ENCODE measurements at regions not wholly inside any gene's neighbourhood (a gene's known extent, or its start where the extent isn't known, plus 50 kb on each side); places are given as distances from the start of the nearest gene placed in this dataset.

DNA sequence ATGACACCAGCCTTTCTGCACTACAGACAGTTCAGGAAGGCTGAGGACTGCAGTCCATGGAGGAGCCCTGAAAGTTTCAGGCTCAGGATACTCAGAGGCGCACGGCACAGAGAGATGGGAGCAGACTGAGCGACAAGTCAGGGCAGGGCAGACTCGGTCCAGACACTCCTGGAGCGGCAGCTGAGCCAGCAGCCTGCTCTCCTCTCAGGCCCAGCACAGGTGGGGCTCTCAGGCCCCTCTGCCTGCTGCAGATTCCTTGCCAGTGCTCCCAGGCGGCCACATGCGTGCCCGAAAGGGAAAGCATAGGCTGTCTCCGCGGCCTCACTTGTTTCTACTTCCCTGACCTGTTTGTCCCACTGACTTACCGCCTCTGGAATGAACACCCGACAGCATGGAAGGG is 228.3 kb downstream of the IRX2 start:
- in situ Hi-C loops (cut with HindIII; ENCODE audit: low pct_unique_long_range_greater_than_20kb, low sequenced_read_pairs): no loop called here

DNA sequence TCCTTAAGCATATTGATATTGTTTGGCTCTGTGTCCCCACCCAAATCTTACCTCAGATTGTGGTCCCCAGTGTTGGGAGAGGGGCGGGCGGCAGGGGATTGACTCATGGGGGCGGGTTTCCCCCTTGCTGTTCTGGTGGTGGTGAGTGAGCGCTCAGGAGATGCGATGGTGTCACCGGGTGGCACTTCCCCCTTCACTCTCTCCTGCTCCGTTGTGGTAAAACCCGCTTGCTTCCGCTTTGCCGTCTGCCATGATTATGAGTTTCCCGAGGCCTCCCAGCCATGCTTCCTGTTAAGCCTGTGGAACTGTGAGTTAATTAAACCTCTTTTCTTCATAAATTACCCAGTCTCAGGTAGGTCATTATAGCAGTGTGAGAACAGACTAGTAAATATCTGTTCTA is 229.1 kb downstream of the IRX2 start:
- DNase-seq (ENCODE audit: low read depth): no peak
- in situ Hi-C loops (cut with HindIII; ENCODE audit: low pct_unique_long_range_greater_than_20kb, low sequenced_read_pairs): no loop called here

More for the DNA sequence above, 228.3 kb downstream of the IRX2 start:
- no peak for DNase-seq (ENCODE audit: low read depth)

- no peak for DNase-seq (ENCODE audit: low read depth)
These were observed 232.3 kb downstream of the IRX2 start for GRCh38 chr5:2519153-2519552.

GRCh38 chr5:2517451-2517850 is 234.0 kb downstream of the IRX2 start:
- in situ Hi-C loops (cut with HindIII; ENCODE audit: low pct_unique_long_range_greater_than_20kb, low sequenced_read_pairs): no loop called here
- DNase-seq (ENCODE audit: low read depth): no peak

More at GRCh38 chr5:2519153-2519552, 232.3 kb downstream of the IRX2 start:
- in situ Hi-C loops (cut with HindIII; ENCODE audit: low pct_unique_long_range_greater_than_20kb, low sequenced_read_pairs): no loop called here

DNA sequence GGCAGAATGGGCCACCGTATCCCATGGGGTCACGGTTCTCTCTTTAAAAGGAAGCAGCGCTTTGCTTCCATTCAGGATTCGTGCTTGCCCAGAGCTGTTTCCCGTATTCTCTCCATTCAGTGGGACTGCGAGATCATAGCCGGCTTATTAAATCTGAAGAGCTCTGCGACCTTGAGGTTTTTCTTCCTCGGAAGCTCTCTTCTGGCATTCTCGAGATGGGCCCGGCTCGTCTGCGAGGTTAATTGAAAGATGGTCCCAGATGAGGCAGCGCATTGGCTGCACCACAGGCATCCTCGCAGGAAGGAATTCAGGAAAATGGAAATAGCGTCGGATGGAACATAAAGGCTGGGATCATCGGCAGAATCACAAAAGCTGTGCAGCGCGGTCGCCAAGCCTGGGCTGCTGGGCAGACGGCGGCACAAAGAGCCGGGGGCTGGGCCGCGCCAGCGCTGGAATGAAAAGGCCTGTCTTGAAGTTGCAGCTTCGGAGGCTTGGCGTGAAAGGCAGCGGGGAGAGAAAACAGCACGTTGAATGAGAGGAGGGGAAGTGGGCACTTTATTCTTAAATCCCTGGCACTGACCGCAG is 236.2 kb downstream of the IRX2 start:
- in situ Hi-C loops (cut with HindIII; ENCODE audit: low pct_unique_long_range_greater_than_20kb, low sequenced_read_pairs): no loop called here
- DNase-seq (ENCODE audit: low read depth): no peak

DNA sequence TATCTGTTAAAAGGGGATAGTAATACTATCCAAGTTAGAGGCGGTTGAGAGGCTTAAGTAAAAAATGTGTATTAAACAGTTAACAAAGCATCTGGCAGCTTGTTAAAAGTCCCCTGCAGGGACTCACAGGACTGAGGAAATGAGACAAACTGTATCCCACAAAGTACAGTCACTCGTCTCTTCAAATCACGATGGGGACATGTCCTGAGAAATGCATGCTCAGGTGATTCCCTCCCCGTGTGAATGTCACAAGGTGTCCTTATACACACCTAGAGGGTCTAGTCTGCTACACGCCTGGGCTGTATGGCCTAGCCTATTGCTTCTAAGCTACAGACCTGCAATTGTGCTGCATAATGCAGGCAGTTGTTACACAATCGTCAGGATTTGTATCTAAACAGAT is 237.0 kb downstream of the IRX2 start:
- in situ Hi-C loops (cut with HindIII; ENCODE audit: low pct_unique_long_range_greater_than_20kb, low sequenced_read_pairs): no loop called here
- DNase-seq (ENCODE audit: low read depth): no peak

DNA sequence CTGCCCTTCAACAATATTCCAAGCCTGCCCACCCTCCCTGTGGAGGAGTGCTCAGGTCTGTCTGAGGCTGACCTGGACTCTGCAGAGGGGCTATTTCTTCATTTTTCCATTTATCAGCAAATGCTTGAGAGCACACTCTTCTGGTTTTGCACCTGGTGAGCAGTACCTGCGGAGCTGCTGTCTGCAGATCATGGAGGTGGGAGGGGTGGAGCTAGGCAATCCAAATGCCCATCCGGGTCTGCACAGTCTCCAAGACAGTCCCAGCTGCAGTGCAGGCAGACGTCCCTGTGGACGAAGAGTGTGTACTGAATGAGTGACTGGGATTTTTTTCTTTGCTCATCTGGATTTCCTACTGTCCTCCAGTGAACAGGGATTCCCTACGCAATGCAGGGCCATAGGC is 239.8 kb downstream of the IRX2 start:
- in situ Hi-C loops (cut with HindIII; ENCODE audit: low pct_unique_long_range_greater_than_20kb, low sequenced_read_pairs): no loop called here

DNA sequence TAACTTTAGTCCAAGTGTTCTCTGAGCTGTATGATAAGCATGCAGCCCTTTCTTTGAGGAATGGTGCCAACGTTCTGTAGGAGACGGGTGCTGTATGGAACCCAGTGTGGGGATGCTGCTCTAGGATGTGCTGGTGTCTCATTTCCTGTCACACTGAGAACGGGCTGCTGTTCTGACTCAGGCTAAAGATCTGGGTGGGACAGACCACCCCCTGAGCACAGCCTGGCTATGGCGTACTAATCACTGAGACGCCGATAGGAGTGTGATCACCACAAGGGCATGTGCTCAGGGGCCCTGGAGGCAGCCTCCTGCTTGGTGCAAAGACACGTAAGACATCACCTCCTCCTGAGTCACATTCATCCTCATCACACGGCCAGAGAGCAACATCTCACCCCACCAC is 240.4 kb downstream of the IRX2 start:
- no peak for DNase-seq (ENCODE audit: low read depth)
- in situ Hi-C loops (cut with HindIII; ENCODE audit: low pct_unique_long_range_greater_than_20kb, low sequenced_read_pairs): no loop called here

More for the DNA sequence above, 239.8 kb downstream of the IRX2 start:
- DNase-seq (ENCODE audit: low read depth): no peak

GRCh38 chr5:2509527-2509926 is 241.9 kb downstream of the IRX2 start:
- no peak for DNase-seq (ENCODE audit: low read depth)
- in situ Hi-C loops (cut with HindIII; ENCODE audit: low pct_unique_long_range_greater_than_20kb, low sequenced_read_pairs): no loop called here

DNA sequence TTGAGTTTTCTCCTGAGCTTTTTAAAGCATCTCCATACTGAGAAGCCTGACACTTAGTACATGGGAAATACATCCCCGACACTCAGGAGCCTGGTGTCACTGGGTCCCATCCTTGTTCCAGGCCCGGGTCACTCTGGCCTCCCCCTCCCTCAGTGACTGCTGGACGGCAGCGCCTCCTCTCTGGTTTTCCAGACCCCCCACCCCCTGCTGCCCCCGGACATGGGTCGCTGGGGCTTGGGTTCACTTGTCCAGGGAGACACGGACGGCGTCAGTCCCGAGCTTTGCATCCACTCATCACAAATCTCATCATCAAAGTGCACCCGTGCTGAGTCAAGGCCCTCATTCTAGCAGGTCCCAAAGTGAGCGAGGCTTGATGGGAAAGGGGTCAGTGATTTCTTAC is 243.0 kb downstream of the IRX2 start:
- no peak for DNase-seq (ENCODE audit: low read depth)
- in situ Hi-C loops (cut with HindIII; ENCODE audit: low pct_unique_long_range_greater_than_20kb, low sequenced_read_pairs): no loop called here

DNA sequence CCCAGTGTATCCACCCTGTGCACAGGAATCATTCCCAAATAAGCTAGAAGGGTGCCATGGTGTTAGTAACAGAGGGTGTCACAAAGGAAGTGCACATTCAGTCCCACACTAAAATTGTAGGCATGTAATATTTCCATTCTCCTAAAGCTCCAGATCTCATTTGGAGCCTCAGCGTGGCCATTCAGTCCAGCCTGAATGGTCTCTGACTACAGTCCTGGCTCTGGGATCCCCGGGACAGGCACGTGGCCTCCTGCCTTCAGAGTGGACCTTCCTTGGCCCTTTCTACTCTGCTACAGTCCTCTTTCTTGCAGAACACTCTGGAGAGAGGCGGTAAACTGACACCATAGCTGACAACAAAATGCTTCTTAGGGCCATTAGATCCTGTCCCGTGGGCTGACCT is 243.9 kb downstream of the IRX2 start:
- DNase-seq (ENCODE audit: low read depth): no peak

DNA sequence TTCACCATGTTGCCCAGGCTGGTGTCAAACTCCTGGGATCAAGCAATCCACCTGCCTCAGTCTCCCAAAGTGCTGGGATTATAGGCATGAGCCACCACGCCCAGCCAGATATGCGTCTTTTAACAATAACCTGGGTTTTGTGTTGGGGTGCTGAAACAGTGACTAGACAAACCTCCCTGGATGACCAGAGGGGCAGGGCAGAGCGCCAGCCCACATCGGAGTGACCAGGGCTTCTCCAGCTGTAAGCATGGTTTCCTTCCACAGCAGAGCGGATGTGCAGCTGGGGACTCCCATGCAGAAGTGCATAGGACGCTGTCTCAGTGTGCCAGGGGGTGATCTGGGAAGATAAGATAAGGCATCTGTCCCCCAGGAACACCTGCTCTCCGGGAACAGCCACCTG is 244.9 kb downstream of the IRX2 start:
- in situ Hi-C loops (cut with HindIII; ENCODE audit: low pct_unique_long_range_greater_than_20kb, low sequenced_read_pairs): no loop called here
- DNase-seq (ENCODE audit: low read depth): no peak

More for the DNA sequence above, 243.9 kb downstream of the IRX2 start:
- in situ Hi-C loops (cut with HindIII; ENCODE audit: low pct_unique_long_range_greater_than_20kb, low sequenced_read_pairs): no loop called here

DNA sequence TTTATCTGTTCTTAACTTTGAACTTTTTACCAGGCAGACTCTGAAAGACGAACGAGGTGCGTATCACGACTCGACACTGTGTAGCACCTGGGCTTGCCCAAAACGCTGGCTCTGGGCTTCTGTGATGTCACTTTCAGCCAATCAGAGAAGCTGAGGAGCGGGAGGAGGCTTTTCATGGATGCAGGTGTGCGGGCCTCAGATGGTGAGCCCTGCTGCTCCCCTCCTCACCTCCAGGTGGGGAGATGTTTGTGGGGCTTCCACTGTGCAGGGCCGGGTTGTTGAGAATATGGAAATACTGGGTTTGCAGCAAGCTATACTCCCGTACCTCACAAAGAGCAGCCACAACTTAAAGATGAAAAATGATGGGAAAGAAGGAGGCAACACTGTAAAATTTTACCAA is 246.3 kb downstream of the IRX2 start:
- in situ Hi-C loops (cut with HindIII; ENCODE audit: low pct_unique_long_range_greater_than_20kb, low sequenced_read_pairs): no loop called here
- no peak for DNase-seq (ENCODE audit: low read depth)

- no peak for DNase-seq (ENCODE audit: low read depth)
- in situ Hi-C loops (cut with HindIII; ENCODE audit: low pct_unique_long_range_greater_than_20kb, low sequenced_read_pairs): no loop called here
These were observed 248.4 kb downstream of the IRX2 start for GRCh38 chr5:2502970-2503594.

GRCh38 chr5:2499917-2500316 is 251.6 kb downstream of the IRX2 start:
- in situ Hi-C loops (cut with HindIII; ENCODE audit: low pct_unique_long_range_greater_than_20kb, low sequenced_read_pairs): no loop called here

DNA sequence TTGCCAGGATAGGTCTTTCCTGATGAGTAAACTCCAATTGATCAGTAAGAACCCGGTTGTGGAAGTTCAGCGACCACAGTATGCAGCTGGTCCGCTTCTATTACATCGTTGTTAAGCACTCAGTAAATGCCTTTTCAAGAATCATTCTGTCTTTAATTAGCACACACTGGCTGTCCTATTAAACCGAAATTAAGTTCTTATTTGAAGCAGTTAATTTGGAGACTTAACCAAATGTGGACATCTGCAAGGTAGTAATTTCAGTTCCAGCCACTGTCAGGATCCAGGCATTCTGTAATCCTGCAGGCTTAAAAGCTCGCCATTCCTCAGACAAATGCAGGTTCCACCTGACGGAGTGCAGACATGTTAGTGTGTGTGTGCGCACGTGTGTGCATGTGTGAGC is 254.6 kb downstream of the IRX2 start:
- DNase-seq (ENCODE audit: low read depth): no peak
- in situ Hi-C loops (cut with HindIII; ENCODE audit: low pct_unique_long_range_greater_than_20kb, low sequenced_read_pairs): no loop called here

More at GRCh38 chr5:2499917-2500316, 251.6 kb downstream of the IRX2 start:
- DNase-seq (ENCODE audit: low read depth): no peak

DNA sequence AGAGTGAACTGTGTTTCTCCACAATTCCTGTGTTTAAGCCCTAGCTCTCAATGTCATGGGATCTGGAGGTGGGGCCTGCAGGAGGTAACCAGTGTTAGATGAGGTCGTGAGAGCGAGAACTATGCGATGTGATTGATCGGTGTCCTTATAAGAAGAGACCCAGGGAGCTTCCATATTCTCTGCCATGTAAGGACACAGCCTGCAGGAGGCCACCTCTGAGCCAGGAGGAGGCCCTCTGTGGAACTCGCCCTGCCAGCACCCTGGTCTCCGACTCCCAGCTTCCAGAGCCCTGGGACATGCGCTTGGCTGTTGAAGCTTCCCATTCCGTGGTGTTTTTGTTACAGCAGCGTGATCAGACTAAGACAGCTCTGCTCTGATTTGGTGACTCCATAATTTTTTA is 255.4 kb downstream of the IRX2 start:
- in situ Hi-C loops (cut with HindIII; ENCODE audit: low pct_unique_long_range_greater_than_20kb, low sequenced_read_pairs): no loop called here
- DNase-seq (ENCODE audit: low read depth): no peak

- in situ Hi-C loops (cut with HindIII; ENCODE audit: low pct_unique_long_range_greater_than_20kb, low sequenced_read_pairs): no loop called here
- no peak for DNase-seq (ENCODE audit: low read depth)
These were observed 258.1 kb downstream of the IRX2 start for GRCh38 chr5:2493356-2493755.

- in situ Hi-C loops (cut with HindIII; ENCODE audit: low pct_unique_long_range_greater_than_20kb, low sequenced_read_pairs): no loop called here
- DNase-seq (ENCODE audit: low read depth): no peak
These were observed 259.0 kb downstream of the IRX2 start for GRCh38 chr5:2492476-2492875.

DNA sequence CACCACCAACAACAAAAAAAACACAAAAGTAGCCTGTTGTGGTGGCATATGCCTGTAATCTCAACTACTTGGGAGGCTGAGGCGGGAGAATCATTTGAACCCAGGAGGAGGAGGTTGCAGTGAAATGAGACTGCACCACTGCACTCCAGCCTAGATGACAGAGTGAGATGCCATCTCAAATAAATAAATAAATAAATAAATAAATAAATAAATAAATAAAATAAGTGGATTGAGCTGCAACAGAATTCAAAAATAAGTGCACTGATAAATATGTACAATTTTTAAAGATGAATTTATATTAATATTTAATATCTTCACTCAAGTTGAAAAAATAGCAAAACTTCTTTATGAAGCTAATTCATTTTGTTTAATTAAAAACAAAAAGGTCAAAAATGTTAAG is 259.6 kb downstream of the IRX2 start:
- in situ Hi-C loops (cut with HindIII; ENCODE audit: low pct_unique_long_range_greater_than_20kb, low sequenced_read_pairs): no loop called here
- DNase-seq (ENCODE audit: low read depth): no peak
